ENCODE measurements at regions not wholly inside any gene's neighbourhood (a gene's known extent, or its start where the extent isn't known, plus 50 kb on each side); places are given as distances from the start of the nearest gene placed in this dataset.

DNA sequence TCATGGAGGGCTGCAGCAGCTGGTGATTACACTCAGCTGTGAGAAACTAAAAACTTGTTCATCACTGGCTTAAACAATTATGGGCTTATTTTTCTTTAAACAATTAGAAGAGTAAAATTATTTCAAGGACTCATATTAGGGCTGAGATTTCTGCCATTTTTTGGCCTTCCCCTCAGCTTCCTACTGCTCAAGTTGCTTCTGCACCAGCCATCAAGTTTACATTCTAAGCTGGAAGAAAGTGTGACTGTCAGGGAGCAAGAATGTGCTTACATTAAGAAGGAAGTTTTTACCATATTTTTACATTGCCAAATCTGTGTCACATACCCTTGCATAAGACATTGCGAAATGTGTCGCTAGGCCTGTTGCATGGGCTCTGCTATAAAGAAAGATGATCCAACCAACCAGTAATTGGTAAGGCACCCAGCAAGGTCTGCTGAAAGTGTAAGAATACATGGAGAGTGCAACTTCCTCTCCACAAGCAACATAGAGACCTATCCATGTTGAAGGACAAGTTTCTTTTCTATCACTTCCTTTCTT, 260.3 kb upstream of the CDH10 start:
- Histone ChIP-seq H3K27me3 (ENCODE audit: low read depth) (no peaks in the 10 kb centered on the region), H3K36me3 (no peaks in the 10 kb centered on the region), H3K27ac (replicated peaks) (no peak overlapping the region), H3K9me3 (replicated peaks) (peaks cover 3% of the 10 kb centered on the region), H3K4me1 (no peaks in the 10 kb centered on the region), H3K4me3 (no peak overlapping the region)
- intact Hi-C loops (cut with micrococcal nuclease), result no loop called here
- TF ChIP-seq, protein P1, sequence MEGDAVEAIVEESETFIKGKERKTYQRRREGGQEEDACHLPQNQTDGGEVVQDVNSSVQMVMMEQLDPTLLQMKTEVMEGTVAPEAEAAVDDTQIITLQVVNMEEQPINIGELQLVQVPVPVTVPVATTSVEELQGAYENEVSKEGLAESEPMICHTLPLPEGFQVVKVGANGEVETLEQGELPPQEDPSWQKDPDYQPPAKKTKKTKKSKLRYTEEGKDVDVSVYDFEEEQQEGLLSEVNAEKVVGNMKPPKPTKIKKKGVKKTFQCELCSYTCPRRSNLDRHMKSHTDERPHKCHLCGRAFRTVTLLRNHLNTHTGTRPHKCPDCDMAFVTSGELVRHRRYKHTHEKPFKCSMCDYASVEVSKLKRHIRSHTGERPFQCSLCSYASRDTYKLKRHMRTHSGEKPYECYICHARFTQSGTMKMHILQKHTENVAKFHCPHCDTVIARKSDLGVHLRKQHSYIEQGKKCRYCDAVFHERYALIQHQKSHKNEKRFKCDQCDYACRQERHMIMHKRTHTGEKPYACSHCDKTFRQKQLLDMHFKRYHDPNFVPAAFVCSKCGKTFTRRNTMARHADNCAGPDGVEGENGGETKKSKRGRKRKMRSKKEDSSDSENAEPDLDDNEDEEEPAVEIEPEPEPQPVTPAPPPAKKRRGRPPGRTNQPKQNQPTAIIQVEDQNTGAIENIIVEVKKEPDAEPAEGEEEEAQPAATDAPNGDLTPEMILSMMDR (IDR thresholded peaks at IDR 0.05; ENCODE audit: borderline replicate concordance), result no peak
- DNase-seq, result no peak

DNA sequence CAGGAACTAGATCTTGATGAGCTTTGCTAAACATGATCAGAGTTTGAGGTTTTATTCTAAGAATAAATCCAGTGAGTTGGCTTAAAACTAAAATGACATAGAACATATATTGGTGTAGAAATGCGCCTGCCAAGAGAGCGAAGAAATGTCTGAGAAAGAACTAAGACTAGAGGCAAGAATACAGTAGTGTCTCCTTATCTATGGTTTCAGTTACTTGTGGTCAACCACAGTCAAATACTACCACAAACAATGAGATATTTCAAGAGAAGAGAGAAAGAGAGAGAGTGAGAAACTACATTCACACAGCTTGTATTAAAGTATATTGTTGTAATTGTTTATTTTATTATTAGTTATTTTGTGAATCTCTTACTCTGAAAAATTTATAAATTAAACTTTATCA, 254.4 kb upstream of the CDH10 start:
- H3K36me3 ChIP-seq, result no peaks in the 10 kb centered on the region
- TF ChIP-seq, protein P1 (IDR thresholded peaks at IDR 0.05; ENCODE audit: borderline replicate concordance), result no peak
- H3K9me3 ChIP-seq (replicated peaks), result peaks cover 11% of the 10 kb centered on the region
- no peaks in the 10 kb centered on the region for H3K27me3 ChIP-seq (ENCODE audit: low read depth)
- no peaks in the 10 kb centered on the region for H3K4me1 ChIP-seq
- intact Hi-C loops (cut with micrococcal nuclease), result no loop called here
- H3K4me3 ChIP-seq, result no peak overlapping the region
- no peak overlapping the region for H3K27ac ChIP-seq (replicated peaks)
- DNase-seq, result no peak

DNA sequence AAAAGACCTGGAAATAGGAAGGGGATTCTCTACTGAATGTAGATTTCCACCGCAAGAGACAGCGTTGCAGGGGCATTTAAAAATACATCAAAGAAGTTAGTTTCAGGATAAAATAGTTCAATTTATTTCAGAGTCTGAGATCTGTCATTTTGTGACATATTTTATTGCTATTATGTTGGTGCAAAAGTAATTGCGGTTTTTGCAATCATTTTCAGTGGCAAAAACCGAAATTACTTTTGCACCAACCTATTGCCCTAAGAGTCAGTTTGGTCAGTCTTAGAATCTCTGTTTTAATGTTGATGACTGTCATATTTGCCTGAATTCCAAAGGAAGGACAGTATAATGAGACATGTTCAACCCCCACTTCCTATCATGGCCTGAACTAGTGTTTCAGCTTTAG, 219.5 kb upstream of the CDH10 start:
- Histone ChIP-seq H3K27me3 (ENCODE audit: low read depth) (no peaks in the 10 kb centered on the region), H3K4me3 (no peak overlapping the region), H3K36me3 (no peaks in the 10 kb centered on the region), H3K4me1 (no peaks in the 10 kb centered on the region), H3K9me3 (replicated peaks) (peaks cover 12% of the 10 kb centered on the region), H3K27ac (replicated peaks) (no peak overlapping the region)
- intact Hi-C loops (cut with micrococcal nuclease), result no loop called here
- DNase-seq, result no peak
- TF ChIP-seq, protein P1 (IDR thresholded peaks at IDR 0.05; ENCODE audit: borderline replicate concordance), result no peak

DNA sequence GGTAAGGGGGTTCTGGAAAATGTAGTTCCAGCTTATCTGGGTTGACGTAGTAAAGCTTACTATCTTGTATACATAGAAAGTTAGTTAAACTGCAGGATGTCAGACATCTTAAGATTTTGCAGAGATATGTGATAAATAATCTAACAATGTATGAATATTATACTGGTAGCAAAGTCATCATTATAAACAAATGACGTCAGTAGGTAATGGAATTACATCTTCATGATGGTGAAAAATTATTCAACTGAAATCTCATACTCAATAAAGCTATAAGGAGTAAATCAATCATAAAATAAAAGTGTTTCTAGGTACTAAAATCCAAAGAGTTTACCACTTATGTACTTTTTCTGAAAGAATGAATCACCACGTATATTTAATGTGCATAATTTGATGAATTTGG, 217.3 kb upstream of the CDH10 start:
- Histone ChIP-seq H3K27ac (replicated peaks) (no peak overlapping the region), H3K4me3 (no peak overlapping the region), H3K36me3 (no peaks in the 10 kb centered on the region), H3K4me1 (no peaks in the 10 kb centered on the region), H3K9me3 (replicated peaks) (peaks cover 9% of the 10 kb centered on the region), H3K27me3 (ENCODE audit: low read depth) (no peaks in the 10 kb centered on the region)
- DNase-seq, result no peak
- TF ChIP-seq, protein P1 (IDR thresholded peaks at IDR 0.05; ENCODE audit: borderline replicate concordance), result no peak
- intact Hi-C loops (cut with micrococcal nuclease), result no loop called here

DNA sequence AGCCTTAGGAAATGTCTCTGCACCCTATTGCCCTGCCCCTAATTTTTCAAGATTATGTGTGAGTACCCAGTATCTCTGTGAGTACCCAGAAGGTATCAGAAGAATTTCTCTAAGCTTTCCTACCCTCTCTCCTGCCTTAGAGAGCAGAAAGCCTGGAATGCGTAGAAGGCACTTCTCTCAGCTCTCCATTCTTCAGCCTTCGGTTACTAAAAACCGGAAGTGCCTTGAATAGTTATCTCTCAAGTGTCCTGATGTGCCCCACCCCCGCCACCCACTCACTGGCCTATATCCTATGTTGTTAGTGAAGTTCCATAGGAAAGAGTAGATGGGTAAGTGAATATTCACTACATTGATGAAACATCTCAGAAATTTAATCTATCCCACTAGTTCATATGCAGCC, 210.7 kb upstream of the CDH10 start:
- TF ChIP-seq, protein P1 (IDR thresholded peaks at IDR 0.05; ENCODE audit: borderline replicate concordance), result no peak
- no peaks in the 10 kb centered on the region for H3K27me3 ChIP-seq (ENCODE audit: low read depth)
- intact Hi-C loops (cut with micrococcal nuclease), result no loop called here
- peaks cover 13% of the 10 kb centered on the region for H3K9me3 ChIP-seq (replicated peaks)
- H3K27ac ChIP-seq (replicated peaks), result no peak overlapping the region
- no peak overlapping the region for H3K4me3 ChIP-seq
- no peaks in the 10 kb centered on the region for H3K4me1 ChIP-seq
- H3K36me3 ChIP-seq, result no peaks in the 10 kb centered on the region
- DNase-seq, result no peak

Data from left ventricle myocardium inferior (tissue), 1 donor.